GM12864 (cell line): ENCODE measurements at regions not wholly inside any gene's neighbourhood (a gene's known extent, or its start where the extent isn't known, plus 50 kb on each side); places are given as distances from the start of the nearest gene placed in this dataset.

ENCODE experiments used
- DNase-seq: peaks from one replicate; pipeline ENCODE4 v3.0.0-alpha.2; 2011; ENCODE audit warnings: low read depth
- H3K4me3 ChIP-seq: 2 replicates; pipeline ENCODE4 v1.5.1; 2011; ENCODE audit warnings: mild to moderate bottlenecking, low read depth, low read length, control low read depth
- CTCF ChIP-seq: IDR thresholded peaks from 2 replicates; pipeline ENCODE4 v1.5.1; 2011; ENCODE audit warnings: low read depth, mild to moderate bottlenecking, moderate library complexity, low read length, control low read depth, inconsistent platforms; ENCODE audit errors: missing control alignments

GRCh38 chr5:2101685-2102084, 219.0 kb upstream of the IRX4 start:
- H3K4me3 ChIP-seq, result no peak overlapping the region
- TF ChIP-seq CTCF, result no peak
- DNase-seq, result no peak

- no peak for DNase-seq
- TF ChIP-seq CTCF, result no peak
- H3K4me3 ChIP-seq, result no peak overlapping the region
These were observed 214.3 kb upstream of the IRX4 start for GRCh38 chr5:2096887-2097505.

- TF ChIP-seq CTCF, result no peak
- DNase-seq, result no peak
- H3K4me3 ChIP-seq, result no peak overlapping the region
These were observed 212.3 kb upstream of the IRX4 start for GRCh38 chr5:2095011-2095410.

GRCh38 chr5:2094616-2094995, 211.9 kb upstream of the IRX4 start:
- no peak for DNase-seq
- no peak overlapping the region for H3K4me3 ChIP-seq
- no peak for TF ChIP-seq CTCF

GRCh38 chr5:2093859-2094615, 211.3 kb upstream of the IRX4 start:
- TF ChIP-seq CTCF, result no peak
- H3K4me3 ChIP-seq, result no peak overlapping the region

GRCh38 chr5:2091921-2092320, 209.2 kb upstream of the IRX4 start:
- H3K4me3 ChIP-seq, result no peak overlapping the region
- no peak for DNase-seq
- TF ChIP-seq CTCF, result no peak

More at GRCh38 chr5:2093859-2094615, 211.3 kb upstream of the IRX4 start:
- DNase-seq, result no peak

GRCh38 chr5:2087980-2088379, 205.3 kb upstream of the IRX4 start:
- no peak for DNase-seq
- TF ChIP-seq CTCF, result no peak
- H3K4me3 ChIP-seq, result no peak overlapping the region
